IgD-negative memory B cell (primary cell): ENCODE measurements at regions not wholly inside any gene's neighbourhood (a gene's known extent, or its start where the extent isn't known, plus 50 kb on each side); places are given as distances from the start of the nearest gene placed in this dataset.

Experiments
- H3K27ac Mint-ChIP-seq, 3 donors: one replicate each; pipeline ENCODE4 v1.8.0; 2020 to 2022; ENCODE audit warnings: mild to moderate bottlenecking in 3 of 3, mixed read lengths in 3 of 3, moderate library complexity in 1 of 3
- H3K27me3 Mint-ChIP-seq: one replicate; pipeline ENCODE4 v1.8.0; 2021; ENCODE audit warnings: mixed read lengths
- H3K36me3 Mint-ChIP-seq: one replicate; pipeline ENCODE4 v1.8.0; 2020; ENCODE audit warnings: mild to moderate bottlenecking, mixed read lengths
- H3K4me1 Mint-ChIP-seq, 3 donors: one replicate each; pipeline ENCODE4 v1.8.0; 2020 to 2022; ENCODE audit warnings: mixed read lengths in 3 of 3, mild to moderate bottlenecking in 1 of 3
- H3K4me3 Mint-ChIP-seq, 4 donors: one replicate each; pipeline ENCODE4 v1.8.0; 2020 to 2022; ENCODE audit warnings: mild to moderate bottlenecking in 4 of 4, mixed read lengths in 4 of 4, moderate library complexity in 3 of 4
- H3K9me3 Mint-ChIP-seq, 3 donors: one replicate each; pipeline ENCODE4 v1.8.0; 2020 to 2021; ENCODE audit warnings: mixed read lengths in 3 of 3, mild to moderate bottlenecking in 1 of 3

GRCh38 chr3:5411786-5412185 is 224.3 kb downstream of the EDEM1 start:
- Mint-ChIP-seq H3K4me3 (no peak overlapping the region), H3K9me3 (peaks cover 5 to 21% (median 10%) of the 10 kb centered on the region in 3 donors), H3K27me3 (peaks cover 5% of the 10 kb centered on the region), H3K4me1 (peaks cover 0 to under 1% (median 0%) of the 10 kb centered on the region in 3 donors), H3K36me3 (peaks cover 2% of the 10 kb centered on the region), H3K27ac (no peak overlapping the region)

DNA sequence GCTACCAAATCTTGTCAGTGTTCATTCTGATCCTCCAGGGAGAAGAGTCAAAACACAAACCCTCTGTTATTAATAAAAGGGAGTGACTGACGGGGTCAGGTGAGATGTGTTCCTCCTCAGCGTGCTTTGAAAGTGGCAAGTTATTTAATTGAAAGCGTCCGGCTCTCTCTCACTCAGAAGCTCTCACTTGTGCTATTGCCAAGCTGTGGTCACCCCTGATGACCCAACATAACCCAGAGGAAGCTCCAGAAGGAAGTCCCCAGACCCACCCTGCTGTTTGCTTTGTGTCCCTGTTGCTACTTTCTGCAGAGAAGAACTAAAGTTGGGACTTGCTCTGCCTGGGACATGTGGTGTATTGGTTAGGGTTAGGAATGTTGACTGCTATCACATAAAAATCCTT is 235.6 kb downstream of the EDEM1 start:
- peaks cover 0 to 10% (median 6%) of the 10 kb centered on the region in 3 donors for H3K4me1 Mint-ChIP-seq
- H3K4me3 Mint-ChIP-seq: no peak overlapping the region
- no peaks in the 10 kb centered on the region for H3K27me3 Mint-ChIP-seq
- no peaks in the 10 kb centered on the region for H3K9me3 Mint-ChIP-seq
- peaks cover 1% of the 10 kb centered on the region for H3K36me3 Mint-ChIP-seq
- no peak overlapping the region for H3K27ac Mint-ChIP-seq

DNA sequence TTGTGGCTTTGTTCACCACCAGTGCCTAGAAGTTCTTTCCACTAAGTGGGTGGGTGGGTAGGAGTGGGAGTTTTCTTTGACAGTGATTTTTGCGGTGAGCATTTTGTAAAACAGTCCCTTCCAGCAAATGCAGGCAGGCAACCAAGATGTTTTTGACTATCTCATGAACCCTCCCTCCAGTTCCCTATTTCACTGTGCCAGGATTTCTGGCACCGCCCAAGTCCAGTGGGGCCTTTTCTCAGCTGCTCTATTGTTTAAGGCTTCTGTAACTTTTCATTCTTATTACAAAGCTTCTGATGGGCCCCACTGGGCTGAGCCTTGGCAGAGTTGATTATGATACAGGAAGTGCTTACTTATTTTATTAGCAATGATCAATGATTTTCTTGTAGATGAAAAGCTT is 236.0 kb downstream of the EDEM1 start:
- Mint-ChIP-seq H3K27me3 (no peaks in the 10 kb centered on the region), H3K9me3 (no peaks in the 10 kb centered on the region), H3K4me3 (no peak overlapping the region), H3K4me1 (peaks cover 0 to 10% (median 9%) of the 10 kb centered on the region in 3 donors), H3K36me3 (peaks cover 1% of the 10 kb centered on the region), H3K27ac (no peak overlapping the region)

DNA sequence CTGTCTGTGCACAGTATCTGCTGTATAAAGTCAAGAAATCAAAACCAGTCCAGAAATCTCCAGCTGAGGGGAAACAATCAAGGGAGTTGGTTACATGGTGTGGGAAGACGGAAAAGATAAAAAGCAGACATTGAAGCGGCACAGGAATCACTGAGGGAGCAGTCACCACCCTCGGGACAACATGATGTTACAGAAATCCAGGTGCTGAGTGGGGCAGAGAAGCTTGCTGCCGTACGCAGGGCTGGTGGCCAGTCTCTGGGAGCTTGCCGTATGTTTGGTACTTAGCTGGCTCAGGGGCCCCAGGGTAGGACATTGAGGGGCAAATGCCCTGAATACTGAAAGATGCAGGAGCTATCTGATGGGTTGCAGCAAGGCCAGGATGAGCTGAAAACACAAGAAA is 237.9 kb downstream of the EDEM1 start:
- H3K36me3 Mint-ChIP-seq: peaks cover 1% of the 10 kb centered on the region
- H3K9me3 Mint-ChIP-seq: no peaks in the 10 kb centered on the region
- no peak overlapping the region for H3K27ac Mint-ChIP-seq

DNA sequence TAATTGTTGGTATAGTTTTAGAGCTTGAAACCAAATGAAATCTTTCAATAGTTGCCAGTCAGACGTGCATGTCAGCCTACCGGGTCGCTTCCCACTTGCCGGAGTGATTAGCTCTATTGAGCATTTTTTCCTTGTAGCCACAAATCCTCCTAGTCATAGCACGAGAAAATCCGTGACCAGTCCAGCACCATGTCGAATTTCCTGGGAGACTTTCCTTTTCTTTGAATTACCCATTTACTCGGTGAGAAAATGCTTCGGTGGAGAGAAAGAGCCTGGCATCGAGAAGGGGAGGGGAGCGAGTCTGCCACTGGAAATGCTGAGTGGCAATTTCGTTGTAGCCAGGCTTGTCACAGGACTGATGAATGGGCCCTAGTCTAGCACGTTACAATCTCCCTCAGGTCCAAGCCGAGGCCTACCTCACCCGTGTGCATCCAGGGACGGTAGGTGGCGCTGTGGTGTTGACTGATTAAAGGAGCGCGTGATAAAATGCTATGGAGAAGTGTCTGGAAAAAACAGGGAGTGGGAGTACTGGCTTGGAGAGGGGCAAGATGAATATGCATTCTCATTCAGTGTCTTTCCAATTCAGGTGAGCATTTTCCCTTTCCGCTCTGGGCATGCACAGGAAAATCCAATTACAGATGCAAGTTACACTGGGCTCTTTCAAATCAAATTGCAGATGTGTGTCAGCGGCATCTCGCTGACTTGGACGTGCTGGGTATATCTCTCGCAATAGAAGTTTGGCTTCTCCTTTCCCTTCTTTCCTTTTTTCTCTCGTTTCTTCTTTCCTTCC is 238.8 kb downstream of the EDEM1 start:
- Mint-ChIP-seq H3K27ac (no peak overlapping the region), H3K27me3 (no peaks in the 10 kb centered on the region), H3K4me1 (peaks cover 6 to 17% (median 17%) of the 10 kb centered on the region in 3 donors), H3K36me3 (peaks cover 1% of the 10 kb centered on the region), H3K4me3 (no peak overlapping the region), H3K9me3 (no peaks in the 10 kb centered on the region)

More for the DNA sequence above, 237.9 kb downstream of the EDEM1 start:
- Mint-ChIP-seq H3K4me3 (no peak overlapping the region), H3K4me1 (peaks cover 6 to 17% (median 15%) of the 10 kb centered on the region in 3 donors), H3K27me3 (no peaks in the 10 kb centered on the region)

- no peaks in the 10 kb centered on the region for H3K27me3 Mint-ChIP-seq
- peaks cover 6 to 17% (median 17%) of the 10 kb centered on the region in 3 donors for H3K4me1 Mint-ChIP-seq
- peaks cover 1% of the 10 kb centered on the region for H3K36me3 Mint-ChIP-seq
- H3K9me3 Mint-ChIP-seq: no peaks in the 10 kb centered on the region
- H3K27ac Mint-ChIP-seq: no peak overlapping the region
- no peak overlapping the region for H3K4me3 Mint-ChIP-seq
Observed at GRCh38 chr3:5427021-5427420, 239.5 kb downstream of the EDEM1 start.

- H3K4me1 Mint-ChIP-seq: peaks cover 6 to 17% (median 15%) of the 10 kb centered on the region in 3 donors
- peaks cover 1% of the 10 kb centered on the region for H3K36me3 Mint-ChIP-seq
- H3K27ac Mint-ChIP-seq: no peak overlapping the region
- H3K9me3 Mint-ChIP-seq: no peaks in the 10 kb centered on the region
- no peak overlapping the region for H3K4me3 Mint-ChIP-seq
- no peaks in the 10 kb centered on the region for H3K27me3 Mint-ChIP-seq
Observed at GRCh38 chr3:5427938-5428337, 240.4 kb downstream of the EDEM1 start.

DNA sequence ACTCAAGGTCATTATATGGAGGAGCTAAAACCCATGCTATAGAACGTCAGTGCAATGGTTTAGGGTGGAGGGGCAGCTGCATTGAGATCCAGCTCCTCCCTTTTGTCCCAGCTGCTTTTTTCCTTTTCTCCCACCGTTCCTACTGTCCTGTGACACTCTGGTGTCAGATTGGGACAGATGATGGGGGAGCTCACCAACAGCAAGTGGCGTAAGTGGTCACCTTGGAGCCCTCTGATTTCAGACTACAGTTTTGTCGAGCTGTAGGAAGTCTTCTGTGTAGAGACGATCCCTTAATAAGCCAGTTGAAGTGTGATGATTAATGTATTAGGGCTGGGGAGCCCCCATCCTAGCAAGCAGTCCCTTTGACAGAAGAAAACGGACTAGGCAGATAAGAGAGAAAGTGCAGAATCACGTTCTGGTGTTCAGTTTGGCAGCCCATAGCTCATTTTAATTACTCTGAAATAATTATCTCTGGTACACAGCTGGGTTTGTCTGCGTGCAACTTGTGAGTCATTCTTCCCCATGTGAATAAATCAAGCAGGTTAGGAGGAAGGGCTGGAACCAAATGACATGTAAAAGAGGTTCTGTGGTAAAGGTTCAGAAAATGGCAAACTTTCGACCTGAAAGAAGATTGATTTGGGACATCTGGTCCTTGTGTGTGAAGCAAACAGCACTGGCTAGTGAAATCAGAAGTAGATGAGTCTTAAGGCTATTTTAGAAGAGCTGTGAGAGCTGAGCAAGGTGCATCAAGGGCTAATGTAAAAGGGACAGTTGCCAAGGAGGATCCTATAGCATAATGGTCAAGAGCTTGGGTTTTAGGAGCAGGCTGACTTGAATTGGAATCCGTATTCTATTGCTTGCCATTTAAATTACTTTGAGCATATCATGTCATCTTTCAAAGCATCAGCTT is 241.4 kb downstream of the EDEM1 start:
- Mint-ChIP-seq H3K36me3 (peaks cover 1% of the 10 kb centered on the region), H3K4me3 (peak overlapping the region in 2 of 4 donors; percentile 0 to 1), H3K27ac (no peak overlapping the region), H3K9me3 (no peaks in the 10 kb centered on the region), H3K4me1 (peaks cover 10 to 17% (median 13%) of the 10 kb centered on the region in 3 donors), H3K27me3 (no peaks in the 10 kb centered on the region)

- Mint-ChIP-seq H3K4me3 (peak overlapping the region in 1 of 4 donors; percentile 1), H3K4me1 (peaks cover 15 to 20% (median 15%) of the 10 kb centered on the region in 3 donors), H3K27ac (no peak overlapping the region), H3K27me3 (no peaks in the 10 kb centered on the region), H3K36me3 (peaks cover 1% of the 10 kb centered on the region), H3K9me3 (no peaks in the 10 kb centered on the region)
Observed at GRCh38 chr3:5429517-5429890, 242.0 kb downstream of the EDEM1 start.

DNA sequence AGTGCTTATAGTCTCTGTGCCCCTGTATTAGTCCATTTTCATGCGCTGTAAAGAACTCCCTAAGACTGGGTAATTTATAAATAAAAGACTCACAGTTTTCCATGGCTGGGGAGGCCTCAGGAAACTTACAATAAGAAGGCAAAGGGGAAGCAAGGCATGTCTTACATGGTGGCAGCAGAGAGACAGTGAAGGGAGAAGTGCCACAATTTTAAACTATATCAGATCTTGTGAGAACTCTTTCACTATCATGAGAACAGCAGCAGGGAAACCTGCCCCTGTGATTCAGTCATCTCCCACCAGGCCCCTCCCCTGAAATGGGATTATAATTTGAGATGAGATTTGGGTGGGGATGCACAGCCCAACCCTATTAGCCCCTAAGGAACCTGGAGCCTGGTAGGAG is 243.2 kb downstream of the EDEM1 start:
- Mint-ChIP-seq H3K27me3 (no peaks in the 10 kb centered on the region), H3K36me3 (no peaks in the 10 kb centered on the region)

DNA sequence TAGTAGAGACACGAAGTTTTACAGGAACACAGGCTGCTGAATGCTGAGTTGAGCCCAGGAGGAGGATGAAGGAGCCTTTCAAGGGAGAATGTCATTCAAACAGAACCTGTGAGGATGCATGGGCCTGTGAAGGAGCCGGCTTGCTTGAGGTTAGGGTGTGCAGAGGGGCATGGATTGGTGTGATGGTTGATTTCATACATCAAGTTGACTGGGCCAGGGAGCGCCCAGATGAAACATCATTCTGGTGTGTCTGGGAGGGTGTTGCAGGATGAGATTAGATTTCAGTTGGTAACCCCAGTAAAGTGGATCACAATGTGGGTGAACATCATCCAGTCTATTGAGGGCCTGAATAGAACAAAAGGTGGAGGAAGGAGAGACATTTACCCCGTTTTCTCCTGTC is 243.6 kb downstream of the EDEM1 start:
- Mint-ChIP-seq H3K27ac (peak overlapping the region in 1 of 3 donors; percentile 33), H3K9me3 (no peaks in the 10 kb centered on the region), H3K27me3 (no peaks in the 10 kb centered on the region), H3K36me3 (no peaks in the 10 kb centered on the region), H3K4me1 (peaks cover 10 to 24% (median 18%) of the 10 kb centered on the region in 3 donors), H3K4me3 (no peak overlapping the region)

More for the DNA sequence above, 243.2 kb downstream of the EDEM1 start:
- H3K4me1 Mint-ChIP-seq: peaks cover 12 to 27% (median 18%) of the 10 kb centered on the region in 3 donors
- no peaks in the 10 kb centered on the region for H3K9me3 Mint-ChIP-seq
- H3K27ac Mint-ChIP-seq: no peak overlapping the region
- no peak overlapping the region for H3K4me3 Mint-ChIP-seq

DNA sequence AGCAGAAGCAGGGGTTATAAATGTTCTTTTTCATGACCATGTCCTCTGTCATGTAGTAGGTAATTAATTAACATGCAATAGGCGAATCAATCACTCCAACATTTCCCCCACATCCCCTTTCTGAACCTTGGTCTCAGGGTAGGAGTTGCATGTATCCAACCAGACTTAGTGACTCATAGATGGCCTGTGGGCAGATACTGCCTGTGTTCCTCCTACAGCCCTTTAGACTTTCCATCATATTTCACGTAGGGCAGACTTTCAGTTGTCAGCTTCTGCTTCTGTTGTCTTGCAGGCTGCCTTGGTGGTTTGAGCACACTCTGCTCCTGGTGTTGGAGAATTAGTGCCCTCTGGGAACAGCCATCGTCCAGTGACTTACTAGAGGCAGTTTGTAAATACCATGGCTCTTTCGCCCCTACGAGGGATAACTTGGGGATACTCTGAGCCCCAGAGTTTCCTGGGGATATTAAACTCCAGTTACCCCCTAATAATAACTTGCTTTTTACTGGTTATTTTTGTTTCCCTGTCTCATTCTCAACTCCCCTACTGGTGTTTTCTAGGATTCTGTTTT is 244.4 kb downstream of the EDEM1 start:
- Mint-ChIP-seq H3K36me3 (no peaks in the 10 kb centered on the region), H3K4me1 (peaks cover 8 to 21% (median 18%) of the 10 kb centered on the region in 3 donors), H3K4me3 (no peak overlapping the region), H3K27me3 (no peaks in the 10 kb centered on the region), H3K9me3 (no peaks in the 10 kb centered on the region), H3K27ac (peak overlapping the region in 1 of 3 donors; percentile 53)

DNA sequence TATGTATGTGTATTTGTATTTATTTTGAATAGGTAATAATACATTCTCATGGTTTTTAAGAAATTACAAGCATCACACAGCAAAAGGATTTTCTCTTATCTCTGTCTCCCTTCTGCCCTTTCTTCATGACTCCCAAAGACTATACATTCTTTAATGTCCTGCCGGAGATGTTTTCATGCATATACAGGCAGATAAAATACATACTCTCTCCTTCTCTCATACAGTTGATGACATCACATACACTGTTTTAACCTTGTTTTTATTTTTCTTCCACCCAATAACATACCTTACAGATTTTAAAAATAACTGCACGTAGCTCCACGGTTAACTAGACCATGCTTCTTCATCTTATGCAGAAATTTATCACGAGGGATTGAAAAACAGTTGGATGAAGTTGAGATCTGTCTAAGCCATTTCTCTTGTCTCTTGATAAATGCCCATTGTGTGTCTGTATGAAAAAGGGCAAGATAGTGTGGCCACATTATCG is 249.8 kb downstream of the EDEM1 start:
- no peaks in the 10 kb centered on the region for H3K9me3 Mint-ChIP-seq
- H3K4me1 Mint-ChIP-seq: peaks cover 2 to 12% (median 10%) of the 10 kb centered on the region in 3 donors
- H3K4me3 Mint-ChIP-seq: no peak overlapping the region
- peaks cover 2% of the 10 kb centered on the region for H3K36me3 Mint-ChIP-seq
- peaks cover 7% of the 10 kb centered on the region for H3K27me3 Mint-ChIP-seq
- H3K27ac Mint-ChIP-seq: no peak overlapping the region

DNA sequence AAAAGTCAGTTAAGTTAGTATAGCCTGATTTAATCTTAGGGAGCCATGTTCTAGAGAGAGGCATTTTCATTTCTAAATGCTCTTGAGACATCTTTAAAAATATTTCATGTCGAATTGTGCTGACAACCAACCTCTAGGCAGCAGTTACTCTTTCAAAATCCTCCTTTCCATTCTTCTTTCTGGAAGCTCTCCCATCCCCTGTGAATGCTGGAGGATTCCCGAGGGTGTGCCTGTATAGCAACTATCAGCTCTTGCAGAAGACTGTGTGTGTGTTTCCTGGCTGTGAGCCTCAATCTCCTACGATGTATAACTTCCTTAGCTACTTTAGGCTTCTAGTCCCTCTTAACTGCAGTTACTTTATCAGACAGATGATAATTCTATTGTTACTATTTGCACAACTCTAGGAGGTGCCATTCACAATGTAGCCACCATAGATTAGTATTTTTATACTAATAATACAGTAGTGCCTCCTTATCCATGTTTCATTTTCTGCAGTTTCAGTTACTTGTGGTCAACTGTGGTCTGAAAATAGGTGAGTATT is 250.3 kb downstream of the EDEM1 start:
- Mint-ChIP-seq H3K27ac (no peak overlapping the region), H3K4me3 (no peak overlapping the region), H3K4me1 (peaks cover 2 to 12% (median 10%) of the 10 kb centered on the region in 3 donors), H3K36me3 (peaks cover 5% of the 10 kb centered on the region), H3K9me3 (no peaks in the 10 kb centered on the region), H3K27me3 (peaks cover 7% of the 10 kb centered on the region)
